KG1 (cell line): ENCODE measurements at regions not wholly inside any gene's neighbourhood (a gene's known extent, or its start where the extent isn't known, plus 50 kb on each side); places are given as distances from the start of the nearest gene placed in this dataset.
A peak's percentile ranks its signal among the peaks of the same experiment; 100 is the strongest.
"Not testable (repeated sequence)": the region's sequence is repeated elsewhere in the genome, so short reads cannot be mapped to it uniquely, and the experiment has no call there.

Source experiments
- DNase-seq: peaks from one replicate; lab custom pipeline; 2025; lab: John Stamatoyannopoulos, UW

GRCh38 chr16:21534561-21534960 lies 64.8 kb upstream of the METTL9 start:
- not testable (repeated sequence) for DNase-seq

- not testable (repeated sequence) for DNase-seq
These were observed 64.2 kb upstream of the METTL9 start for GRCh38 chr16:21535201-21535600.

GRCh38 chr16:21536740-21537139 lies 62.6 kb upstream of the METTL9 start:
- DNase-seq = not testable (repeated sequence)

- not testable (repeated sequence) for DNase-seq
These were observed 61.8 kb upstream of the METTL9 start for GRCh38 chr16:21537598-21537997.

GRCh38 chr16:21539107-21539618 lies 60.2 kb upstream of the METTL9 start:
- DNase-seq = not testable (repeated sequence)

GRCh38 chr16:21540770-21541433 lies 58.5 kb upstream of the METTL9 start:
- DNase-seq = peak; percentile 54

GRCh38 chr16:21541611-21542051 lies 57.7 kb upstream of the METTL9 start:
- DNase-seq = peak; percentile 38

GRCh38 chr16:21542075-21542474 lies 57.3 kb upstream of the METTL9 start:
- not testable (repeated sequence) for DNase-seq

- not testable (repeated sequence) for DNase-seq
These were observed 56.8 kb upstream of the METTL9 start for GRCh38 chr16:21542491-21543124.

GRCh38 chr16:21543151-21543836 lies 56.1 kb upstream of the METTL9 start:
- DNase-seq = not testable (repeated sequence)

- DNase-seq = not testable (repeated sequence)
These were observed 53.6 kb upstream of the METTL9 start for GRCh38 chr16:21545664-21546326.

- DNase-seq = not testable (repeated sequence)
These were observed 50.0 kb upstream of the METTL9 start for GRCh38 chr16:21549396-21549795.
